ENCODE measurements at regions not wholly inside any gene's neighbourhood (a gene's known extent, or its start where the extent isn't known, plus 50 kb on each side); places are given as distances from the start of the nearest gene placed in this dataset.

DNA sequence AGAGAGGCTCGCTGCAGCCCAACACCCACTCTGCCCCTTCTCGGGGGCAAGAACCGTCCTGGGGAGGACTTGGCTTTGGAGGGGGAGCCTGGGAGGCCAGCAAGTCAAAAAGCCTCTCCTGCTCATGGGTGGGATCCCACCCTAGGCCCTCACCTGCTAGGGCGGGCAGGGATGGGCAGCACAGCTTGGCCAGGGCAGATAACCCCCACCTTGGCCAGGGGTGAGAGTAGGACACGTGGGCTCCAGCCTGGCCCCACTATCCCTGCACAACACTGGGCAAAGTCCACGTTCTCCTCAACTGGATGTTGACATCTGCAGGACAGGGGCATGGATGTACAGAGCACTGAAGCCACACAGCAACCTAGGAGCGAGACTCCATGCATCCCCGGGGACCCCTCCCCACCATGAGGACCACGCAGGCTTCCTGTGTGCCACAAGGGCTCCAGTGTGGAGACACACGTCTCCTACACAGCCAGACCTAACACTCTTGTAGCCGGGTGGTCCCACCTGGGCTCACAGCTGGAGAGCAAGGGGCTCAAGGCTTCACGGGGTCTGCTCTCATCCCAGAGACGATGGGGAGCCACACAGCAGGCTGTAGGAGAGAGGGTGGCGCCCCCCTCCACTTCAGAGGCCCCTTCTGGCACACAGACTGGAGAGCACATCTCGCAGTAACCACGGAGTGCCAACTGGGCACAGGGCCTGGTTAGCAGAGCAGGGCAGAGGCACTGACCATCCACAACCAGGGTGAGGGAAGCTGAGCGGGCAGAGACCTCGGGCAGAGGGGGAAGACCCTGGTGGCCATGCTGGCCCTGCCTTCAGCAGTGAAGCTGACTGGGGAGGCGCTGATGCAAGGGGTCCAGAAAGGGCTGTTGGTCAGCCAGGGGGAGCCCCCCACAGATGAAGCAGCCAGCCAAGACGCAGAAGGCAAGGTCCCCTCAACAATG is 171.1 kb downstream of the CRYBB2 start:
- 65% methylated on average over 9 of the region's 20 CpGs for WGBS (ENCODE audit: low lambda C conversion rate)
- DNase-seq (ENCODE audit: low spot score) (peak; percentile 59), FAIRE-seq (no peak), ATAC-seq (peak; percentile 86)
- Histone ChIP-seq H3K4me2 (ENCODE audit: low read depth, low read length) (peak overlapping the region; percentile 67), H2AFZ (ENCODE audit: low read length) (no peak overlapping the region), H3K9me3 (ENCODE audit: low read length) (no peaks in the 10 kb centered on the region), H4K20me1 (ENCODE audit: insufficient read depth, low read length) (peaks cover 27% of the 10 kb centered on the region), H3K4me3 (replicated peaks in 1 of 3; ENCODE audit: insufficient read depth in 1 of 3, low read depth in 2 of 3, low read length in 3 of 3) (peak overlapping the region in 1 of 3 experiments; percentile 47; a peak in 1 of 6 replicates), H3K27ac (ENCODE audit: extremely low read length, insufficient read depth, low read length) (peak overlapping the region; percentile 55), H3K27me3 (ENCODE audit: control insufficient read depth in 1 of 2, insufficient read depth in 2 of 2, low read length in 2 of 2) (no peaks in the 10 kb centered on the region), H3K79me2 (ENCODE audit: insufficient read depth, low read length) (peaks cover 92% of the 10 kb centered on the region), H3K9ac (ENCODE audit: insufficient read depth, low read depth, low read length) (peak overlapping the region; percentile 11), H3K36me3 (replicated peaks in 1 of 2; ENCODE audit: control insufficient read depth in 1 of 2, insufficient read depth in 2 of 2, low read length in 2 of 2) (peaks cover 0 to 1% of the 10 kb centered on the region in 2 experiments; a peak in 1 of 5 replicates), H3K4me1 (ENCODE audit: insufficient read depth, low read length) (peaks cover 95% of the 10 kb centered on the region)
- CTCF ChIA-PET (ENCODE audit: low intra/inter-chr PET ratio, low total read pairs): no interaction called here
- in situ Hi-C loops (cut with HindIII; ENCODE audit: extremely low pct_ligation_motif_present, low pct_unique_long_range_greater_than_20kb) (no loop called here), intact Hi-C loops (cut with micrococcal nuclease; ENCODE audit: unreplicated experiment) (loop anchor here (1.0 kb wide), 1 partner anchor 11 kb away; no protein-coding TSS in a partner anchor)
- BruUV-seq (replicated peaks): no TSS peak
- POLR2A ChIA-PET: interaction anchor here (1.0 to 1.5 kb wide), 2 partner anchors 10 to 12 kb away, joined by 3 to 6 read pairs; no protein-coding TSS in a partner anchor
- TF ChIP-seq GATAD2A (CRISPR knock-in tag; IDR thresholded peaks at IDR 0.05): peak; percentile 86
- TF ChIP-seq SCMH1 (CRISPR knock-in tag; IDR thresholded peaks at IDR 0.05; ENCODE audit: borderline replicate concordance): no peak
- no peak for TF ChIP-seq ZNF652 (CRISPR knock-in tag; IDR thresholded peaks at IDR 0.05; ENCODE audit: borderline replicate concordance, low read depth)
- no peak for TF ChIP-seq ZFAT (CRISPR knock-in tag; conservative IDR thresholded peaks at IDR 0.05)
- peak; percentile 57; the same call in 1 of the 2 replicates for TF ChIP-seq HNF1B (CRISPR knock-in tag; IDR thresholded peaks at IDR 0.05)
- no peak for TF ChIP-seq ZFP90 (CRISPR knock-in tag; IDR thresholded peaks at IDR 0.05; ENCODE audit: borderline replicate concordance)
- 0 out of 2 replicates have a peak, but pooled peaks have one; percentile 26 for TF ChIP-seq SMAD1 (CRISPR knock-in tag; IDR thresholded peaks at IDR 0.05; ENCODE audit: borderline replicate concordance, low read depth)
- peak; percentile 20; the same call in 1 of the 2 replicates for TF ChIP-seq ZNF746 (CRISPR knock-in tag; IDR thresholded peaks at IDR 0.05)
- TF ChIP-seq HMGXB4 (CRISPR knock-in tag; IDR thresholded peaks at IDR 0.05; ENCODE audit: borderline replicate concordance in 1 of 2, low read depth in 1 of 2): 0 out of 4 replicates have a peak, but pooled peaks of 1 of the 2 experiments have one; percentile 50
- no peak; the same call in 1 of the 2 replicates for TF ChIP-seq NCOR1 (IDR thresholded peaks at IDR 0.05; ENCODE audit: borderline replicate concordance, low read length)
- TF ChIP-seq ARID5B (CRISPR knock-in tag; IDR thresholded peaks at IDR 0.05): peak; percentile 77
- no peak for TF ChIP-seq EHMT2 (IDR thresholded peaks at IDR 0.05; ENCODE audit: borderline replicate concordance, low read depth, low read length)

Measured in HepG2 (cell line).